GM12891 (cell line): ENCODE measurements at regions not wholly inside any gene's neighbourhood (a gene's known extent, or its start where the extent isn't known, plus 50 kb on each side); places are given as distances from the start of the nearest gene placed in this dataset.

Experiments used
- DNase-seq: peaks from one replicate; pipeline ENCODE4 v3.0.0; 2011; ENCODE audit warnings: low spot score; ENCODE audit not compliant: insufficient read length
- FAIRE-seq: peaks from 2 replicates; lab custom pipeline; 2011; peaks lifted over from hg19 to GRCh38; lab: Jason Lieb, UNC
- PAX5 ChIP-seq: IDR thresholded peaks from 2 replicates; pipeline ENCODE4 v1.6.1; 2011; ENCODE audit warnings: low read length, moderate library complexity, mild to moderate bottlenecking; ENCODE audit not compliant: insufficient read depth, severe bottlenecking
- POLR2A ChIP-seq: IDR thresholded peaks from 2 replicates; pipeline ENCODE4 v1.6.1; 2011; ENCODE audit warnings: low read depth, low read length, control low read depth
- POLR2AphosphoS5 ChIP-seq: IDR thresholded peaks from 2 replicates; pipeline ENCODE4 v1.6.1; 2011; ENCODE audit warnings: low read depth, low read length, control low read depth
- POU2F2 ChIP-seq: IDR thresholded peaks from 2 replicates; pipeline ENCODE4 v1.6.1; 2011; ENCODE audit warnings: low read depth, mild to moderate bottlenecking, control low read depth, low read length, moderate library complexity
- SPI1 ChIP-seq: IDR thresholded peaks from 2 replicates; pipeline ENCODE4 v1.6.1; 2011; ENCODE audit warnings: low read depth, low read length, control low read depth
- TAF1 ChIP-seq: IDR thresholded peaks from 2 replicates; pipeline ENCODE4 v1.6.1; 2011; ENCODE audit warnings: low read depth, low read length, control low read depth

DNA sequence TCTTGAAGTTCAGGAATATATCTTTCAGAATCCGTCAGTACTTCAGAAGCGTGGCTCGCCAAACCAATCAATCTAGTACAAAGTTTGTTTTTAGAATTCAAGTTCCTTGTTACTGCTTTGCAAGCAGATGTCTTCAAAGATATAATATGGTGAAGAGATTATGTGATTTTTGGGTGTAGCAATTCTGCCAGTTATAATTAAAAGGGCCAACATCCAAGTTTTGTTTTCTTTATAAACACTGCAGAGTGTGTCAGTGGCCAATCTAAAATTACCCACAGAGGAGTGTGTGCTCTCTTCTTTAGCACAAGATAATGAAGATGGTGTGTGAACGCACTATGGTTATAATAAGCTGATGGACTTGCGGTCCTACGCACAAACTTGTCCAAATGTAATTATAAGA is 493.6 kb upstream of the MDFIC2 start:
- no peak for FAIRE-seq
- no peak for DNase-seq
- TF ChIP-seq PAX5 (no peak), POLR2AphosphoS5 (no peak), TAF1 (no peak), POLR2A (no peak), SPI1 (no peak), POU2F2 (no peak)

DNA sequence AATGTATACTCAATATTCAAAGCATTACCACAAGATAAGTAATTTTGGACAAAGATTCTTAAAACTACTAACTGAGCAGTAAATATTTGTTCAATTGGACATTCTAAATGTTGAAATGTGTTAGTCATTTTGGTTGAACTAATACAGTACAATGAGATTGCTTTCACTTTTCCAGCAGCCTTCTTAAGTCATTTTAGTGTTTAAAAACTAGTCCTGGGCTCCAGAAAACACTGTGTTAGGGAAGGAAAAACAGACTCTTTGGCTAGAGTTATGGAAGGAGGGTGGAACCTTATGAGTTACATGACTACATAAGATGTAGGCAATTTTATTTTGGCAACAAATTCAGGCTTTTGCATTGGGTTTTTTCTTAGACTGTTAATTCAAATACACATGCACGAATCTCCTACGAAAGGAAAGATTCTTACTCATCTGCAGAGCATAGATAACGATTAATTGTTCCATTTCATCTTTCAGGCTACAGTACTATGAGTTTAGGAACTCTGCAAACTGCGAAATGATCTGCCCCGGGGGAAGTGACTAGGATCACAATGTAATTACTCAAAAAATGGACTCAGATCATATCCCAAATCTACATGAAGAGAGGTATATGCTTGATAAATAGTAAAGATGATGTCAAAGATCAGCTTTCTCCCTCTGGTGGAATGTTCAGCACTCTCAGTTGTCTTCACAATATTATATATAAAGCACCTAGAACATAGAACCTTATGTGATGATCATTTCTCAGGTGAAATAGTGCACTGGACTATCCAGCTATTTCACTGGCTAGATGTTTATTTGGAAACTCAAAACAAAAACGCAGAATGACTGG is 492.8 kb upstream of the MDFIC2 start:
- TF ChIP-seq TAF1: no peak
- TF ChIP-seq PAX5: no peak
- TF ChIP-seq POLR2A: no peak
- no peak for TF ChIP-seq SPI1
- FAIRE-seq (no peak), DNase-seq (no peak)

DNA sequence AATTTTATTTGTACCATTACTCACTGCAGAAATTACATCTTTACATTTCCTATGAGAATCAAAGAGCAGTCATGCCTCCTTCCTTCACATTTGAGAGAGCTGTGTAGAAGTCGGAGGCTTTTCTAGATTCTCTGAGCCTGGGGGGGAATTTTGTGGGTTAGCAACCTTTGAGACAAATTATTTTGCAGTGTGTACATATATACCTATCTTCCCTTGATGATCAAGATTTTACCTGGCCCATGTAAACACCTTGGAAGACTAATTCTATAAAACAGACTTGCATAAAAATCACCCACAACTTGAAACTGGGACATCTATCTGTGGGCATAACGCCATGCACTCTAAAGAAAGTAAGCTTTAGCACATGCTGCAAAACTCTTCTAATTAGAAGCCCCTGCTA is 491.5 kb upstream of the MDFIC2 start:
- TF ChIP-seq POLR2AphosphoS5: no peak
- TF ChIP-seq POLR2A: no peak
- no peak for TF ChIP-seq SPI1
- TF ChIP-seq TAF1: no peak
- TF ChIP-seq POU2F2: no peak
- TF ChIP-seq PAX5: no peak
- no peak for FAIRE-seq
- DNase-seq: no peak

DNA sequence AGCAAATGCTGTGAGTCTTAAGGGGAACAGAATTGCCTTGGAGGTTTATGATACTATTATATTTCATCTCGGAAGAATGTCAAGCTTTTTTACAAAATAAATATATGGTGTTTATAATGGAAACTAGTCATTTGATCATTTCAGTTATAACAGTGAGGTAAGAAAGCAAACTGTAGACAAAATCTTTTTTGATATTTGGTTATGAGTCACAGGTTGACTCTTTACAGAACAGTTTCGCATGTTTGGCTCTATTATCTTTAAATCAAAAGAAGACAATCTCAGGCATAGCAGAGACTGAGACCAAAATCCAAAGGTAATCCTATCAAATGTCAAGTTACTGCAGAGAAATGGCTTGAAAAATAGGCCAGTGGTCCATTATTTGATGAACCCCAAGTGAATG is 490.9 kb upstream of the MDFIC2 start:
- DNase-seq (no peak), FAIRE-seq (no peak)
- TF ChIP-seq PAX5 (no peak), SPI1 (no peak), POLR2A (no peak), TAF1 (no peak), POLR2AphosphoS5 (no peak), POU2F2 (no peak)

DNA sequence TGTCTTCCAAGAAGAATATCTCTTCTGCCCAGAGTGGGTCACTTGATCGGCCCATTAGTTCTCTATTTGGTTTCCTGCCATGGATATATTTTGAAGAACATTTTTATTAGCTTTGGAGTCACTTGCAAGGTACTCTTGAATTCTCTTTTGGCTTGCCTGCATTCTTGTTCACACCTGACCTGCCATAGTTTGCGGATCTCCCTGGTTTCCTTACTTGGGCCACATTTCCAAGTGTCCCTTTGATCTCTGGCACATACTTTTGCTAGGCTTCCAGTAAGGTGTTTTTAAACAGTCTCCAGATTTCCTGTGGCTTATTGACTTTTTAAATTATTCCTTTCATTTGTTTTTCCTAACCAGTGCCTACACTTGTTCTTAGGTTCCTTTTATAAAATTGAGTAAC is 488.5 kb upstream of the MDFIC2 start:
- no peak for TF ChIP-seq SPI1
- no peak for TF ChIP-seq POU2F2
- no peak for TF ChIP-seq TAF1
- no peak for TF ChIP-seq PAX5
- TF ChIP-seq POLR2AphosphoS5: no peak
- TF ChIP-seq POLR2A: no peak
- no peak for FAIRE-seq
- DNase-seq: no peak

DNA sequence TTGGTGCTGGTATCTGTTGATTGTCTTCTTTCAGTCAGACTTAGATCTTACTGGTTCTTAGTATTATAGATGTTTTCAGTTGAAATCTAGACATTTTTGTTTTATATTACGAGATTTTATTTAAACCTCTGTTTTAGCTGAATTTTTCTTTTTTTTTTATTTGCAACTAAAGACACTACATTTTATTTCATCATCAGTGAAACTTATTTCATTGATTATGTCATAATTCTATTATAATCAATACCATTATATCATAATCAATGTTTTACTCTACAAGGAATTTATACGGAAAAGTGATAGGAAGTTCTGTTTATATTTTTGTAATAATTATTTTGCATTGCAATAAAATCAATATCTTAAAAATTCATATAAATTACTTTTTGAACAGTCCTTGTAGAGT is 477.4 kb upstream of the MDFIC2 start:
- TF ChIP-seq POLR2A (no peak), SPI1 (no peak), POU2F2 (no peak), PAX5 (no peak)
- no peak for DNase-seq
- no peak for FAIRE-seq

DNA sequence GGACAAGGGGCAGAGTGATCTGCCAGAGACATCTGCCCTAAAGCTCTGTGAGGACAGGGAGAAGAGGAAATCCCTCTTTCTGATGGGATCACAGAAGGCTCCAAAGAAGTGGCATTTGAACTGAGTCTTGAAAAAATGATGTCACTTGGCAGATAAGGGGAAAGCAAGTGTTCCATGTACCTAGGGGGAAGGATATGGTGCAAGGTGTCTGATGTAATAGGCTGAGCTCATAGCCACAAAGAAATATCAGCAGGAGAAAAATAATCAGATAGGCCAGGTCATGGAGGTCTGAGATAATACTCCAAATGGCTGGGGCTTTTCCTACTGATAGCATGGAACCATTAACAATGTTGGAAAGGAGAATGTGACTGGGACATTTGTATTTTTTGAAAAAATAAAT is 468.4 kb upstream of the MDFIC2 start:
- FAIRE-seq: no peak

DNA sequence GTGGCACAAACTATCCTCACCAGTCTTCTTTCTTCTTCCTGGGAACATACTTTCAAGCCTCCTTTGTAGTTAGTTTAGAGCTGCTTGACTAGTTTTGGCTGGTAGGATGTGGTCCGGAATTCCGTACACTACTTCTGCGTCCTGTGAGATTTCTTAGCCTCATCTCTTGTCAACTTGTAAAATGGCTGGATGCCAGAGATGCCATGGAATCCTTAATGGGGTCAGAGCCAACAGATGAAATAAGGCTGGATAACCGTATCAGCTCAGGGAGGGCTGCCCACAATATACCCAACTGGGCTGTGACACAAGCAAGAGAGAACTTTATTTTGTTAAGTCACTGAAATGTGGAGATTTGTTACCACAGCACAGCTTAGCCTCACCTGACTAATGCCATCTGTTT is 466.9 kb upstream of the MDFIC2 start:
- FAIRE-seq (no peak), DNase-seq (no peak)
- no peak for TF ChIP-seq POLR2AphosphoS5
- TF ChIP-seq SPI1: no peak
- TF ChIP-seq TAF1: no peak
- no peak for TF ChIP-seq POLR2A
- TF ChIP-seq PAX5: no peak
- no peak for TF ChIP-seq POU2F2

More for the DNA sequence above, 468.4 kb upstream of the MDFIC2 start:
- TF ChIP-seq POLR2A (no peak), POLR2AphosphoS5 (no peak), POU2F2 (no peak), SPI1 (no peak), PAX5 (no peak), TAF1 (no peak)
- DNase-seq: no peak

DNA sequence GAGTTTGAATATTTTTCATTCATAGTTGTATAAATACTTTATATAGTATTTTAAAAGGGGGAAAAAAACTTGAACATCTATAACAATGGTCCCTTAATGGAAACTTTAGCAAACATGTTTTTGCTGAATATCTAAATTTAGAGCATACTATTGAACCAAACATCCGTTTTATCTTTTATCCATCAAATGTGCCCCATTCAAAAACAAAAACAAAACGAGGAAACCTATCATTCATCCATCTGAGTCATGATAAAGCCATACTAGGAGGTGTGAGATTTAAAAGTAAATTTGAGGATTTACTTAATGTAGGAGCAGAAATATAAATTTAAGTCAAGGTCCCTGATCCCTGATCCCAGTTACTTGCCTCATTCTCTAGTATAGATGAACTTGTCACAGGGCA is 463.6 kb upstream of the MDFIC2 start:
- TF ChIP-seq POLR2A (no peak), SPI1 (no peak), POLR2AphosphoS5 (no peak), POU2F2 (no peak), PAX5 (no peak), TAF1 (no peak)
- no peak for DNase-seq
- FAIRE-seq: no peak

DNA sequence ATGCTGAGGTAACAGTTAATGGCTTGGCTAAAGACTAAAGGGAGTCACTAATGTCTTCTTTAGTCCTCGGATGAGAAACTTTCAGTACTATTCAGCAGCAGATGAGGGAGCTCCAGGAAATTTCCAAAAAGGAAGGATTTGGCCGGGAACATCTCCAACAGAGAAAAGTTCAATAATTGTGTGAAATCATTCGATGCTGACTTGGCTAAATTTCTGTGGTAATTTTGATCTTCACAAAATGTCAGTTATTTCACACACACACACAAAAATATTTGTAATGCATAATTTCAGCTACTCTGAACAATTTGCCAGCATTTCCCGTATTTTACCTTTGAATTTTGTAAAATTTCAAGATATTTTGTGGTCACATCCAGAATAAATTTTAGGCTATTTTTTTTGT is 462.8 kb upstream of the MDFIC2 start:
- TF ChIP-seq POU2F2 (no peak), TAF1 (no peak), PAX5 (no peak), SPI1 (no peak), POLR2A (no peak), POLR2AphosphoS5 (no peak)
- DNase-seq: no peak
- FAIRE-seq: no peak
